Fibroblast of peridontal ligament (primary cell): ENCODE measurements at regions not wholly inside any gene's neighbourhood (a gene's known extent, or its start where the extent isn't known, plus 50 kb on each side); places are given as distances from the start of the nearest gene placed in this dataset.
"Not testable (repeated sequence)": the region's sequence is repeated elsewhere in the genome, so short reads cannot be mapped to it uniquely, and the experiment has no call there.

Experiments
- DNase-seq: peaks from one replicate; pipeline ENCODE4 v3.0.0-alpha.2; 2010; ENCODE audit errors: extremely low read depth

GRCh38 chr17:26936645-26937044 is 357.3 kb upstream of the WSB1 start:
- not testable (repeated sequence) for DNase-seq

GRCh38 chr17:26937750-26938322 is 356.1 kb upstream of the WSB1 start:
- DNase-seq = not testable (repeated sequence)

GRCh38 chr17:26939755-26940154 is 354.2 kb upstream of the WSB1 start:
- DNase-seq = not testable (repeated sequence)

DNA sequence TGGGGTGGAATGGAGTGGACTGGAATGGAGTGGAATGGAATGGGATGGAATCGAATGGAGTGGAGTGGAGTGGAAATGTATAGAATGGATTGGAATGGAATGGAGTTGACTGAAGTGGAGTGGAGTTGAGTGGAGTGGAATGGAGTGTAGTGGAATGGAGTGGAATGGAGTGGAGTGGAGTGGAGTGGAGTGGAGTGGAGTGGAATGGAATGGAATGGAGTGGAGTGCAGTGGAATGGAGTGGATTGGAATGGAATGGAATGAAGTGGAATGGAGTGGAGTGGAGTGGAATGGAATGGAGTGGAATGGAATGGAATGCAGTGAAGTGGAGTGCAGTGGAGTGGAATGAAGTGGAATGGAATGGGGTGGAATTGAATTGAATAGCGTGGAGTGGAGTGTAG is 353.3 kb upstream of the WSB1 start:
- not testable (repeated sequence) for DNase-seq

GRCh38 chr17:26962255-26963162 is 331.4 kb upstream of the WSB1 start:
- DNase-seq = no peak

GRCh38 chr17:26963163-26963503 is 330.8 kb upstream of the WSB1 start:
- no peak for DNase-seq

GRCh38 chr17:26965898-26966624 is 327.9 kb upstream of the WSB1 start:
- not testable (repeated sequence) for DNase-seq

DNA sequence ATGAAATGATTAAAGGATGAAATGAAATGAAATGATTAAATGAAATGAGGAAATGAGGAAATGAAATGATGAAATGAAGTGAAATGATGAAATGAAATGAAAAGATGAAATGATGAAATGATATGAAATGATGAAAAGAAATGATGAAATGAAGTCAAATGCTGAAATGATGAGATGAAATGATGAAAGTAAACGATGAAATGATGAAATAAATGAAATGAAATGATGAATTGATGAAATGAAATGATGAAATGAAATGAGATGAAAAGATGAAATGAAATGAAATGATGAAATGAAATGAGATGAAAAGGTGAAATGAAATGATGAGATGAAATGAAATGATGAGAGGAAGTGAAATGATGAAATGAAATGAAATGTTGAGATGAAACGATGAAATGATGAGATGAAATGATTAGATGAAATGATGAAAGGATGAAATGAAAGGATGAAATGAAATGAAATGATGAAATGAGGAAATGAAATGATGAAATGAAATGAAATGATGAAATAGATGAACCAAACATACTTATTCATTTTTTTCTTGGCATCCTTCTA is 327.2 kb upstream of the WSB1 start:
- not testable (repeated sequence) for DNase-seq

DNA sequence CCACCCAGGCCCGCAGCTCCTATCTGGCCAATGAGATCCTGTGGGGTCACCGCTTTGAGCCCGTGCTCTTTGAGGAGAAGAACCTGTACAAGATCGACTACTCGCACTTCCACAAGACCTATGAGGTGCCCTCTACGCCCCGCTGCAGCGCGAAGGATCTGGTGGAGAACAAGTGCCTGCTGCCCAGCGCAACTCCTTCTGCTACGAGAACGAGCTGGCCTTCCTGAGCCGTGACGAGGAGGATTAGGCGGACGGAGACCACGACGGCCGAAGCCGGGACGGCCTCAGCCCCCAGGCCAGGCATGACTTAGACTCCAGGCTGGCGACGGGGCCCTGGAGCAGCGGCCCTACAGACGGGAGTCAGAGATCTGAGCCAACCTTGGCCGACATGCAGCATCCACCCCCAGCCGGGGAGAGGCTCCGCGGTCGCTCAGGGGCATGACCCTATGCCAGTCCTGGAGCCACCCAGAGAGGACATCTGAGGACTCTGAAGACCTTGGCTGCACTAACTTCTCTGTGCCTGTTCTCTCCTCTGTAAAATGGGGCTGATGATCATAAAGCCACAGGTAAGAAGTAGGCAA is 312.0 kb upstream of the WSB1 start:
- not testable (repeated sequence) for DNase-seq

GRCh38 chr17:26982563-26982962 is 311.4 kb upstream of the WSB1 start:
- DNase-seq = not testable (repeated sequence)

GRCh38 chr17:26987851-26988250 is 306.1 kb upstream of the WSB1 start:
- DNase-seq = not testable (repeated sequence)

DNA sequence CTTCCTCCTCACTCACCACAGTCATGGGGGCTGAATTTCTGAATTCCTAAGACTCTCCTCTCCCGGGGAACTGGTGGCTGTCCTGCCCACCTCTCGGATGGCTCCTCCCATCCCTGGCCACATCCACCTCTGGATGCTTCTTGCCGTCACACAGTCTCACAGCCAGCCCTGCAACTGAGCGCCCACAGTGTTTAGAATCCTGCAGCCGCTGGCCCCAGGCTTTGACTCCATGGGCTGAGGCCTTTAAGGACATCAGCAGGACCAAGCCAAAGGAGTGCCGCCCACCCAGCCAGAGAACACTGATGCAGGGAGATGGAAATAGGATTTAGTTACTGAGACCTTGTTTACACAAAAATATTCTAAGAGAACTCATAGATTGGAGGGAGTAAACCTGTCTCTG is 299.3 kb upstream of the WSB1 start:
- not testable (repeated sequence) for DNase-seq

- not testable (repeated sequence) for DNase-seq
Measured at GRCh38 chr17:26996146-26996916, 297.6 kb upstream of the WSB1 start.

- DNase-seq = not testable (repeated sequence)
Measured at GRCh38 chr17:27007734-27008531, 286.0 kb upstream of the WSB1 start.

DNA sequence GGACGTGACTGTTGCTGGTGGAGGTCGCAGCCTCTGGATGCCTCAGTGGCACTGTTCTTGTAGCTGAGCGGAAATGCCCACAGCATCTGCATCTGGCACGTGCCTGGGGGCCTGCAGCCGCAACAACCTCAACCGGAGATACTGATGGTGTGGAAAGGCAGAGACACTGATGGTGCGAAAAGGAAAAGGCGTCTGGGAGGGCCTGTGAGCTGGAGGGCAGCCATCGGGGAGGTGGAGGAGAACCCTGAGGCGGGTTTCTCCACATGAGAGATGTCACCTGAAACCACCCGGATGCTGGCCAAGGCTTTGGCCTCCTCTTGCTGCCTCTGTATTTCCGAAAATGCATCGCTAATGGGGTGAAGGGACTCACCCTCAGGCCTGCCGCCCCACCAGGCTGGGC is 284.8 kb upstream of the WSB1 start:
- DNase-seq = no peak

DNA sequence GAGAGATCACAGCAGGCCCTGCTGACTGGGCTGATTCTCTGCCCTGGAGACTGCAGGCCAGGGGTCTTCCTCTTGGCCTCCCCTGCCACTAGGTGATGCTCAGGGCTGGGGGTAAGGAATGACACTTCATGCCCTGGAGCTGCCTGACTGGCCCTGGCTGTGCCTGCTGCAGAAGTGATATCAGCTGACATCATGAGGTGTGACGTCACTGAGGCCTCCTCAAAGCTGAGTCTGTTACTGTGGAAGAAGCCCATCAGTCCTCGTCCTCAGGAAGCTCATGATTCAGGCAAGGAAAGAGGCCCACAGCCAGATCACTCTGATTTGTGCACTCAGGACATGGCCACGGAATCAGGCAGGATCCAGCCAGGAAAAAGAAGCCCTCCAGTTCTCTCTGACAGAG is 283.8 kb upstream of the WSB1 start:
- DNase-seq = not testable (repeated sequence)

- DNase-seq = not testable (repeated sequence)
Measured at GRCh38 chr17:27030552-27030951, 263.4 kb upstream of the WSB1 start.

GRCh38 chr17:27038676-27039075 is 255.2 kb upstream of the WSB1 start:
- DNase-seq = no peak

DNA sequence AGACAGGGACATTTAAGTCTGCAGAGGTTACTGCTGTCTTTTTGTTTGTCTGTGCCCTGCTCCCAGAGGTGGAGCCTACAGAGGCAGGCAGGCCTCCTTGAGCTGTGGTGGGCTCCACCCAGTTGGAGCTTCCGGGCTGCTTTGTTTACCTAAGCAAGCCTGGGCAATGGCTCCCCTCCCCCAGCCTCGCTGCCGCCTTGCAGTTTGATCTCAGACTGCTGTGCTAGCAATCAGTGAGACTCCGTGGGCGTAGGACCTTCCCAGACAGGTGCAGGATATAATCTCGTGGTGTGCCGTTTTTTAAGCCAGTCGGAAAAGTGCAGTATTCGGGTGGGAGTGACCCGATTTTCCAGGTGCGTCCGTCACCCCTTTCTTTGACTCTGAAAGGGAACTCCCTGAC is 248.9 kb upstream of the WSB1 start:
- DNase-seq = not testable (repeated sequence)

DNA sequence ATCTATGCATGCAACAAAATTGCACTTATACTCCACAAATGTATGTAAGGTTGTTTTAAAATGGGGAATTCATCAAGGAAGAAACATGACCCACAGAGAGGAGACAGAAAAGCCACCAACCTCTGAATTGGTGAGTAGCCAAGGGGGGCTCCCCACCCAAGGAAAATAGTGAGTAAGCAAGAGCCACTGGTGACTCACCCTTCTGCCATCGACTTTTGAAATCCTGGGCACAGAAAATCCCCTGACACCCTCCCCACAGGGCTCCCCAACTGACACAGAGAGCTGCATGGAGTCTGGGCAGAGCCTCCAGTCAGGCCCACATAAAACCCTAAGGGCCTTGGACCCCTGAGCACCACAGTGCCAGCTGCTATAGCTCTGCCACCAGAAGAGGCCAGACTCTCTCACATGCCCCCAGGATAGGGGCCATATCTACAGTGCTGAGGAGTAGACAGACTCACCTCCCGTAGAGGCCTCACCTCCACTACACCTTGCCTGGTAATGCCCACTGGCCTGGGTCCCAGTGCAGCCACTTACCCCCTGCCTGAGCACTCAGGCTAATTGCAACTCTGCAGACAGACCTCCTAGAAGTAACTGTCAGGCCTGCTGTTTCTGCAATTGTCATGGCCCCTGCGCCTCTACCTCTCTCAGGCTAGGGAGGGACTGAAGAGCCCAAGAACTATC is 244.7 kb upstream of the WSB1 start:
- DNase-seq = no peak
